Nephron (organoid): ENCODE measurements at regions not wholly inside any gene's neighbourhood (a gene's known extent, or its start where the extent isn't known, plus 50 kb on each side); places are given as distances from the start of the nearest gene placed in this dataset.
A peak's percentile ranks its signal among the peaks of the same experiment; 100 is the strongest.

Source experiments
- H3K27ac Mint-ChIP-seq, 3 experiments: 2 replicates each; pipeline ENCODE4 v1.8.0; 2020; ENCODE audit warnings: mixed read lengths in 3 of 3, mild to moderate bottlenecking in 2 of 3, moderate library complexity in 1 of 3
- H3K27me3 Mint-ChIP-seq: 2 replicates; pipeline ENCODE4 v1.8.0; 2021; ENCODE audit warnings: low read depth, mild to moderate bottlenecking, moderate library complexity, mixed read lengths
- H3K36me3 Mint-ChIP-seq: 2 replicates; pipeline ENCODE4 v1.8.0; 2020; ENCODE audit warnings: low read depth, mixed read lengths
- H3K4me1 Mint-ChIP-seq: 2 replicates; pipeline ENCODE4 v1.8.0; 2020; ENCODE audit warnings: mixed read lengths
- H3K4me3 Mint-ChIP-seq, 3 experiments: 2 replicates each; pipeline ENCODE4 v1.8.0; 2020; ENCODE audit warnings: mild to moderate bottlenecking in 3 of 3, mixed read lengths in 3 of 3, moderate library complexity in 2 of 3
- H3K9me3 Mint-ChIP-seq: 2 replicates; pipeline ENCODE4 v1.8.0; 2020; ENCODE audit warnings: mixed read lengths
- CTCF ChIP-seq, 3 experiments: fragments of 200-600 bp; sonication (generic); IDR thresholded peaks; one replicate each; pipeline ENCODE4 v1.5.0; 2021; ENCODE audit warnings: antibody characterized with exemption in 3 of 3; ENCODE audit not compliant: unreplicated experiment in 3 of 3

GRCh38 chrX:18003876-18004275, 142.8 kb upstream of the RAI2 start:
- TF ChIP-seq CTCF (IDR thresholded peaks at IDR 0.05; ENCODE audit: unreplicated experiment in 3 of 3), result no peak
- H3K36me3 Mint-ChIP-seq, result no peaks in the 10 kb centered on the region
- no peak overlapping the region for H3K27ac Mint-ChIP-seq
- H3K4me3 Mint-ChIP-seq, result no peak overlapping the region
- no peaks in the 10 kb centered on the region for H3K27me3 Mint-ChIP-seq
- H3K9me3 Mint-ChIP-seq, result no peaks in the 10 kb centered on the region
- H3K4me1 Mint-ChIP-seq, result peaks cover 4% of the 10 kb centered on the region

GRCh38 chrX:18002791-18003190, 141.7 kb upstream of the RAI2 start:
- no peak for TF ChIP-seq CTCF (IDR thresholded peaks at IDR 0.05; ENCODE audit: unreplicated experiment in 3 of 3)
- Mint-ChIP-seq H3K4me1 (peaks cover 4% of the 10 kb centered on the region), H3K27ac (peak overlapping the region in 2 of 3 experiments; percentile 21 to 31), H3K9me3 (no peaks in the 10 kb centered on the region), H3K27me3 (no peaks in the 10 kb centered on the region), H3K36me3 (no peaks in the 10 kb centered on the region), H3K4me3 (no peak overlapping the region)

DNA sequence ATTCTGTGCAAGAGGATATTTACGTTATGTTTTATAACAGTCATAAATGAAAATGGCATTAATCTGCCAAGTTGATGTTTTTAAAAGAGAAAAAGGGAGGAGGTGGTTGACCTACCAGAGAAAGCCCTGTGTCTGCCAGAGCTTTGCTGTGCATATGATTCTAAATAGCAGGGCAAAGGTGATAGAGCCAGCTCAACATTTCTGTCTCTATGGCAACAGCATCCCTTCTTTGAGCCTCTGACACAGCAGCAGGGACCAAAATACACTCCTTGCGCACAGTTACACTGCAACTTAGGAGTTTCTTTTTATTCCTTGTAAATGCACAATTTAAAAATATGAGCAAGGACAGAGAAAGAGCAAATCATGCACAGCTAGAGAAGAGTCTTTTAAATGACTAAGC, 133.3 kb upstream of the RAI2 start:
- no peak overlapping the region for H3K4me3 Mint-ChIP-seq
- TF ChIP-seq CTCF (IDR thresholded peaks at IDR 0.05; ENCODE audit: unreplicated experiment in 3 of 3), result no peak
- no peaks in the 10 kb centered on the region for H3K9me3 Mint-ChIP-seq
- H3K36me3 Mint-ChIP-seq, result no peaks in the 10 kb centered on the region
- peaks cover 4% of the 10 kb centered on the region for H3K4me1 Mint-ChIP-seq
- no peaks in the 10 kb centered on the region for H3K27me3 Mint-ChIP-seq
- H3K27ac Mint-ChIP-seq, result no peak overlapping the region

- H3K36me3 Mint-ChIP-seq, result no peaks in the 10 kb centered on the region
- H3K27me3 Mint-ChIP-seq, result no peaks in the 10 kb centered on the region
- H3K9me3 Mint-ChIP-seq, result no peaks in the 10 kb centered on the region
- peaks cover 4% of the 10 kb centered on the region for H3K4me1 Mint-ChIP-seq
- H3K27ac Mint-ChIP-seq, result no peak overlapping the region
- no peak for TF ChIP-seq CTCF (IDR thresholded peaks at IDR 0.05; ENCODE audit: unreplicated experiment in 3 of 3)
- no peak overlapping the region for H3K4me3 Mint-ChIP-seq
Observed at GRCh38 chrX:17993062-17993461, 132.0 kb upstream of the RAI2 start.

GRCh38 chrX:17990532-17990931, 129.4 kb upstream of the RAI2 start:
- TF ChIP-seq CTCF (IDR thresholded peaks at IDR 0.05; ENCODE audit: unreplicated experiment in 3 of 3), result no peak
- no peaks in the 10 kb centered on the region for H3K36me3 Mint-ChIP-seq
- H3K4me1 Mint-ChIP-seq, result peaks cover 4% of the 10 kb centered on the region
- no peak overlapping the region for H3K4me3 Mint-ChIP-seq
- H3K27me3 Mint-ChIP-seq, result no peaks in the 10 kb centered on the region
- H3K27ac Mint-ChIP-seq, result no peak overlapping the region
- no peaks in the 10 kb centered on the region for H3K9me3 Mint-ChIP-seq

- H3K27ac Mint-ChIP-seq, result no peak overlapping the region
- H3K27me3 Mint-ChIP-seq, result no peaks in the 10 kb centered on the region
- TF ChIP-seq CTCF (IDR thresholded peaks at IDR 0.05; ENCODE audit: unreplicated experiment in 3 of 3), result no peak
- no peak overlapping the region for H3K4me3 Mint-ChIP-seq
- peaks cover 6% of the 10 kb centered on the region for H3K9me3 Mint-ChIP-seq
- H3K4me1 Mint-ChIP-seq, result no peaks in the 10 kb centered on the region
- H3K36me3 Mint-ChIP-seq, result peaks cover 4% of the 10 kb centered on the region
Observed at GRCh38 chrX:17987783-17988182, 126.7 kb upstream of the RAI2 start.
